T-helper 17 cell (primary cell): ENCODE measurements at regions not wholly inside any gene's neighbourhood (a gene's known extent, or its start where the extent isn't known, plus 50 kb on each side); places are given as distances from the start of the nearest gene placed in this dataset.

Source experiments
- ATAC-seq: fragments of 150-1000 bp; cut with Tn5 transposase; 2 replicates; pipeline ENCODE4 v1.10.0; 2021; ENCODE audit warnings: mild to moderate bottlenecking, moderate library complexity
- DNase-seq, 3 donors: peaks; one replicate each; pipeline versions ENCODE4 v3.0.0 to v3.0.0-alpha.2; 2020 to 2021
- H3K9me3 ChIP-seq: one replicate; pipeline ENCODE4 v1.7.0; 2013; ENCODE audit warnings: low read length, mild to moderate bottlenecking; ENCODE audit not compliant: control insufficient read depth, poor library complexity, severe bottlenecking
- H3K27ac Mint-ChIP-seq: one replicate; pipeline ENCODE4 v1.8.0; 2022; ENCODE audit warnings: mild to moderate bottlenecking, moderate library complexity, mixed read lengths
- H3K27me3 Mint-ChIP-seq: one replicate; pipeline ENCODE4 v1.8.0; 2022; ENCODE audit warnings: mixed read lengths
- H3K36me3 Mint-ChIP-seq: one replicate; pipeline ENCODE4 v1.8.0; 2022; ENCODE audit warnings: low read depth, mixed read lengths
- H3K4me1 Mint-ChIP-seq: one replicate; pipeline ENCODE4 v1.8.0; 2022; ENCODE audit warnings: mild to moderate bottlenecking, mixed read lengths
- H3K4me3 Mint-ChIP-seq: one replicate; pipeline ENCODE4 v1.8.0; 2022; ENCODE audit warnings: mild to moderate bottlenecking, moderate library complexity, mixed read lengths

GRCh38 chr16:8326232-8326631, 264.1 kb downstream of the TMEM114 start:
- DNase-seq (no peak), ATAC-seq (no peak)
- Mint-ChIP-seq H3K4me1 (no peaks in the 10 kb centered on the region), H3K4me3 (no peak overlapping the region), H3K36me3 (no peaks in the 10 kb centered on the region), H3K27me3 (no peaks in the 10 kb centered on the region), H3K27ac (no peak overlapping the region)
- no peaks in the 10 kb centered on the region for H3K9me3 ChIP-seq

- no peaks in the 10 kb centered on the region for H3K27me3 Mint-ChIP-seq
- DNase-seq (no peak), ATAC-seq (no peak)
- no peaks in the 10 kb centered on the region for H3K36me3 Mint-ChIP-seq
- H3K27ac Mint-ChIP-seq: no peak overlapping the region
- H3K9me3 ChIP-seq: no peaks in the 10 kb centered on the region
- no peaks in the 10 kb centered on the region for H3K4me1 Mint-ChIP-seq
- no peak overlapping the region for H3K4me3 Mint-ChIP-seq
These were observed 267.2 kb downstream of the TMEM114 start for GRCh38 chr16:8323153-8323552.

- H3K27me3 Mint-ChIP-seq: no peaks in the 10 kb centered on the region
- ATAC-seq (no peak), DNase-seq (no peak)
- H3K4me1 Mint-ChIP-seq: no peaks in the 10 kb centered on the region
- H3K9me3 ChIP-seq: no peaks in the 10 kb centered on the region
- H3K27ac Mint-ChIP-seq: no peak overlapping the region
- H3K36me3 Mint-ChIP-seq: no peaks in the 10 kb centered on the region
- no peak overlapping the region for H3K4me3 Mint-ChIP-seq
These were observed 270.2 kb downstream of the TMEM114 start for GRCh38 chr16:8320131-8320530.

- Mint-ChIP-seq H3K36me3 (no peaks in the 10 kb centered on the region), H3K27ac (no peak overlapping the region), H3K27me3 (no peaks in the 10 kb centered on the region), H3K4me3 (no peak overlapping the region), H3K4me1 (no peaks in the 10 kb centered on the region)
- ATAC-seq (no peak), DNase-seq (no peak)
- no peaks in the 10 kb centered on the region for H3K9me3 ChIP-seq
These were observed 279.5 kb downstream of the TMEM114 start for GRCh38 chr16:8310816-8311215.

- DNase-seq: no peak
- Mint-ChIP-seq H3K27ac (no peak overlapping the region), H3K27me3 (no peaks in the 10 kb centered on the region)
These were observed 280.0 kb downstream of the TMEM114 start for GRCh38 chr16:8310323-8310722.

GRCh38 chr16:8305201-8305600, 285.1 kb downstream of the TMEM114 start:
- no peak for DNase-seq
- H3K4me3 Mint-ChIP-seq: no peak overlapping the region
- no peaks in the 10 kb centered on the region for H3K9me3 ChIP-seq
- no peaks in the 10 kb centered on the region for H3K4me1 Mint-ChIP-seq
- no peak for ATAC-seq
- H3K27me3 Mint-ChIP-seq: no peaks in the 10 kb centered on the region
- H3K27ac Mint-ChIP-seq: no peak overlapping the region
- H3K36me3 Mint-ChIP-seq: no peaks in the 10 kb centered on the region

More at GRCh38 chr16:8310323-8310722, 280.0 kb downstream of the TMEM114 start:
- no peak for ATAC-seq
- H3K4me1 Mint-ChIP-seq: no peaks in the 10 kb centered on the region
- H3K4me3 Mint-ChIP-seq: no peak overlapping the region
- no peaks in the 10 kb centered on the region for H3K9me3 ChIP-seq
- H3K36me3 Mint-ChIP-seq: no peaks in the 10 kb centered on the region

GRCh38 chr16:8299635-8300034, 290.7 kb downstream of the TMEM114 start:
- no peak overlapping the region for H3K4me3 Mint-ChIP-seq
- no peaks in the 10 kb centered on the region for H3K36me3 Mint-ChIP-seq
- H3K4me1 Mint-ChIP-seq: no peaks in the 10 kb centered on the region
- H3K9me3 ChIP-seq: no peaks in the 10 kb centered on the region
- ATAC-seq (no peak), DNase-seq (no peak)
- H3K27ac Mint-ChIP-seq: no peak overlapping the region
- H3K27me3 Mint-ChIP-seq: no peaks in the 10 kb centered on the region

- Mint-ChIP-seq H3K27ac (no peak overlapping the region), H3K4me1 (no peaks in the 10 kb centered on the region), H3K36me3 (no peaks in the 10 kb centered on the region), H3K4me3 (no peak overlapping the region), H3K27me3 (no peaks in the 10 kb centered on the region)
- no peak for ATAC-seq
- H3K9me3 ChIP-seq: no peaks in the 10 kb centered on the region
- no peak for DNase-seq
These were observed 294.6 kb downstream of the TMEM114 start for GRCh38 chr16:8295513-8296237.

- no peak overlapping the region for H3K4me3 Mint-ChIP-seq
- no peak overlapping the region for H3K27ac Mint-ChIP-seq
- no peaks in the 10 kb centered on the region for H3K36me3 Mint-ChIP-seq
- H3K9me3 ChIP-seq: no peaks in the 10 kb centered on the region
- H3K4me1 Mint-ChIP-seq: no peaks in the 10 kb centered on the region
- DNase-seq (no peak), ATAC-seq (no peak)
- no peaks in the 10 kb centered on the region for H3K27me3 Mint-ChIP-seq
These were observed 296.9 kb downstream of the TMEM114 start for GRCh38 chr16:8293413-8293812.

- no peaks in the 10 kb centered on the region for H3K4me1 Mint-ChIP-seq
- H3K36me3 Mint-ChIP-seq: no peaks in the 10 kb centered on the region
- H3K9me3 ChIP-seq: no peaks in the 10 kb centered on the region
- DNase-seq (no peak), ATAC-seq (no peak)
- H3K4me3 Mint-ChIP-seq: no peak overlapping the region
- no peaks in the 10 kb centered on the region for H3K27me3 Mint-ChIP-seq
- H3K27ac Mint-ChIP-seq: no peak overlapping the region
These were observed 298.0 kb downstream of the TMEM114 start for GRCh38 chr16:8292271-8292670.

GRCh38 chr16:8286348-8286747, 304.0 kb downstream of the TMEM114 start:
- Mint-ChIP-seq H3K4me1 (no peaks in the 10 kb centered on the region), H3K27ac (no peak overlapping the region), H3K27me3 (no peaks in the 10 kb centered on the region), H3K36me3 (no peaks in the 10 kb centered on the region), H3K4me3 (no peak overlapping the region)
- DNase-seq: no peak
- no peaks in the 10 kb centered on the region for H3K9me3 ChIP-seq
- ATAC-seq: no peak

- no peak for DNase-seq
- Mint-ChIP-seq H3K4me1 (no peaks in the 10 kb centered on the region), H3K27me3 (no peaks in the 10 kb centered on the region), H3K4me3 (no peak overlapping the region), H3K27ac (no peak overlapping the region), H3K36me3 (no peaks in the 10 kb centered on the region)
- ATAC-seq: no peak
- H3K9me3 ChIP-seq: no peaks in the 10 kb centered on the region
These were observed 307.1 kb downstream of the TMEM114 start for GRCh38 chr16:8283195-8283594.

- peaks cover 4% of the 10 kb centered on the region for H3K9me3 ChIP-seq
- H3K4me3 Mint-ChIP-seq: no peak overlapping the region
- no peaks in the 10 kb centered on the region for H3K36me3 Mint-ChIP-seq
- H3K27me3 Mint-ChIP-seq: no peaks in the 10 kb centered on the region
- DNase-seq: no peak
- H3K27ac Mint-ChIP-seq: no peak overlapping the region
- ATAC-seq: no peak
- H3K4me1 Mint-ChIP-seq: no peaks in the 10 kb centered on the region
These were observed 312.2 kb downstream of the TMEM114 start for GRCh38 chr16:8278031-8278580.

GRCh38 chr16:8271344-8271743, 319.0 kb downstream of the TMEM114 start:
- H3K4me1 Mint-ChIP-seq: no peaks in the 10 kb centered on the region
- ATAC-seq: no peak
- H3K27me3 Mint-ChIP-seq: no peaks in the 10 kb centered on the region
- H3K27ac Mint-ChIP-seq: no peak overlapping the region
- H3K4me3 Mint-ChIP-seq: no peak overlapping the region
- H3K36me3 Mint-ChIP-seq: no peaks in the 10 kb centered on the region
- DNase-seq: no peak
- no peaks in the 10 kb centered on the region for H3K9me3 ChIP-seq
